Heart right ventricle (tissue), 16 donors: ENCODE measurements at regions not wholly inside any gene's neighbourhood (a gene's known extent, or its start where the extent isn't known, plus 50 kb on each side); places are given as distances from the start of the nearest gene placed in this dataset.

Source experiments
- ATAC-seq, 8 donors: fragments of 200-7000 bp; cut with Tn5 transposase; one replicate each; pipeline ENCODE4 v1.9.1; 2020; ENCODE audit warnings: mild to moderate bottlenecking in 8 of 8, moderate library complexity in 8 of 8, moderate number of reproducible peaks in 1 of 8
- DNase-seq, 2 donors: peaks; one replicate each; pipeline ENCODE4 v3.0.0-alpha.2; 2020
- H3K27ac ChIP-seq, 10 donors: fragments of 200-600 bp; sonication (generic) in 2 of 10; one replicate each; pipeline versions ENCODE4 v1.5.0 to v1.8.0; 2020 to 2022; ENCODE audit warnings: mild to moderate bottlenecking in 3 of 10
- H3K27me3 ChIP-seq, 7 donors: fragments of 200-600 bp; one replicate each; pipeline ENCODE4 v1.8.0; 2021 to 2022; ENCODE audit warnings: mild to moderate bottlenecking in 2 of 7
- H3K36me3 ChIP-seq, 9 donors: fragments of 200-600 bp; sonication (generic) in 1 of 9; one replicate each; pipeline versions ENCODE4 v1.5.0 to v1.8.0; 2020 to 2022; ENCODE audit warnings: mild to moderate bottlenecking in 2 of 9
- H3K4me1 ChIP-seq, 9 donors: fragments of 200-600 bp; sonication (generic) in 1 of 9; one replicate each; pipeline versions ENCODE4 v1.5.0 to v1.8.0; 2020 to 2022; ENCODE audit warnings: mild to moderate bottlenecking in 4 of 9
- H3K4me3 ChIP-seq, 10 donors: fragments of 200-600 bp; sonication (generic) in 2 of 10; one replicate each; pipeline versions ENCODE4 v1.5.0 to v1.8.0; 2020 to 2022; ENCODE audit warnings: mild to moderate bottlenecking in 7 of 10, moderate library complexity in 2 of 10
- H3K9me3 ChIP-seq, 11 donors: fragments of 200-600 bp in 10 of 11; sonication (generic) in 2 of 11; one replicate each; pipeline versions ENCODE4 v1.5.0 to v1.8.0; 2013 to 2022; ENCODE audit warnings: mild to moderate bottlenecking in 2 of 11, control low read depth in 1 of 11, moderate library complexity in 1 of 11
- CTCF ChIP-seq, 9 donors: fragments of 200-600 bp; sonication (generic) in 2 of 9; IDR thresholded peaks; one replicate each; pipeline versions ENCODE4 v1.5.0 to v1.8.0; 2021 to 2022; ENCODE audit warnings: antibody characterized with exemption in 9 of 9, mild to moderate bottlenecking in 5 of 9, moderate library complexity in 1 of 9
- WGBS, 2 donors: extraction: QIAGEN DNeasy Blood & Tissue Kit; methylation state at CpG; one replicate each; pipeline ENCODE4 v1.1.7; 2013; ENCODE audit warnings: inconsistent platforms in 1 of 2; 5-methylcytosine and 5-hydroxymethylcytosine counted together
- intact Hi-C, 10 donors: fragments of 100-400 bp; cut with DNase I; formaldehyde crosslinking; loops; one replicate each; pipeline versions ENCODE4 v1.11.1 to v1.14.2; 2022
- donor health status: Arrhythmogenic right ventricular cardiomyopathy.
- donor health status: ischemic (EF 13 %, LVEDD 7.1; RV severe dilation, severe dysfunction).
- donor health status: healthy with polysubstance abuse.
- donor health status: DM: no; HTN: yes; CAD: no.
- donor health status: DM: no; HTN: no; CAD: no.
- donor health status: ischemic (EF 25% LVEDD 6.9; RV normal size, moderate dysfunction).
- donor health status: ischemic (EF 25% LVEDD 5.7; RV mildly dilated, moderate dysfunction).
- donor health status: healthy.
- donor health status: DM: yes; HTN: yes; CAD: no.
- donor health status: Ischemic cardiomyopathy.
- donor health status: ischemic (EF 35%, LVEDD 5.7; RV mildly dilated, moderate dysfunction).
- donor health status: nonischemic (EF 11% LVEDD 7.7; RV severe dilation, severe dysfunction).
- donor health status: DM: yes; HTN: yes; CAD: no.
- donor health status: PGD.
- donor health status: ischemic (EF 29% LVEDD 5.4; RV normal size, mild dysfunction).
- donor health status: nonischemic (EF 23%, LVEDD 6.1; RV moderate dilation, normal function).

- H3K4me1 ChIP-seq: no peaks in the 10 kb centered on the region
- DNase-seq (no peak), ATAC-seq (no peak)
- intact Hi-C loops: no loop called here
- peaks cover 0 to 27% (median 11%) of the 10 kb centered on the region in 7 donors for H3K27me3 ChIP-seq
- H3K27ac ChIP-seq: no peak overlapping the region
- WGBS, 2 donors: 81 to 86% methylated on average over 5 of the region's 5 CpGs
- H3K4me3 ChIP-seq: no peak overlapping the region
- H3K36me3 ChIP-seq: no peaks in the 10 kb centered on the region
- H3K9me3 ChIP-seq: no peaks in the 10 kb centered on the region
- no peak for TF ChIP-seq CTCF (IDR thresholded peaks at IDR 0.05)
These were observed 98.4 kb upstream of the TNR start for GRCh38 chr1:175841738-175842187.

DNA sequence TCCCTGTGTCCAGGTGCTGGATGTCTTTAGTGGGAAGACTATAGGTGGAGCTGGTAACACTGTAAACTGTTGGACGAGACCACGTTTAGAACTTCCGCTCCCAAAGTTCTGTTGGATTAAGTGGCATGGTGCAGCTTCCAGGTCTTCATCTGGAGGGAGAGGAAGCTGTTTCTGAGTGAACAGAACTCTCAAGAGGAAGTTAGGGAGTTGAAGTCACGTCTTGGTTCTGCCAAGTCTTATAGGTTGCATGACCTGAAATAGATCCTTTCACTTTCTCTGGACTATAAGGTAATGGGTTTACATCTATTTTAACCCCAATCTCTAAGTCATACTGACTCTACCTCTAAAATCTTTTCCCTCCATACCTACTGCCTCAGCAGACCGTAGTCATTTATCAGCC is 97.4 kb upstream of the TNR start:
- Histone ChIP-seq H3K36me3 (no peaks in the 10 kb centered on the region), H3K4me1 (no peaks in the 10 kb centered on the region), H3K27me3 (peaks cover 0 to 27% (median 11%) of the 10 kb centered on the region in 7 donors), H3K27ac (no peak overlapping the region), H3K4me3 (no peak overlapping the region), H3K9me3 (no peaks in the 10 kb centered on the region)
- WGBS, 2 donors: 60 to 68% methylated on average over 5 of the region's 5 CpGs
- intact Hi-C loops: no loop called here
- DNase-seq (no peak), ATAC-seq (no peak)
- TF ChIP-seq CTCF (IDR thresholded peaks at IDR 0.05): no peak

GRCh38 chr1:175839779-175840669 is 96.6 kb upstream of the TNR start:
- Histone ChIP-seq H3K36me3 (no peaks in the 10 kb centered on the region), H3K27me3 (peaks cover 0 to 27% (median 11%) of the 10 kb centered on the region in 7 donors), H3K27ac (no peak overlapping the region), H3K9me3 (no peaks in the 10 kb centered on the region), H3K4me3 (no peak overlapping the region), H3K4me1 (no peaks in the 10 kb centered on the region)
- ATAC-seq: no peak
- DNase-seq: no peak
- intact Hi-C loops: no loop called here
- TF ChIP-seq CTCF (IDR thresholded peaks at IDR 0.05): no peak
- WGBS, 2 donors: 28 to 38% methylated on average over 9 of the region's 9 CpGs

DNA sequence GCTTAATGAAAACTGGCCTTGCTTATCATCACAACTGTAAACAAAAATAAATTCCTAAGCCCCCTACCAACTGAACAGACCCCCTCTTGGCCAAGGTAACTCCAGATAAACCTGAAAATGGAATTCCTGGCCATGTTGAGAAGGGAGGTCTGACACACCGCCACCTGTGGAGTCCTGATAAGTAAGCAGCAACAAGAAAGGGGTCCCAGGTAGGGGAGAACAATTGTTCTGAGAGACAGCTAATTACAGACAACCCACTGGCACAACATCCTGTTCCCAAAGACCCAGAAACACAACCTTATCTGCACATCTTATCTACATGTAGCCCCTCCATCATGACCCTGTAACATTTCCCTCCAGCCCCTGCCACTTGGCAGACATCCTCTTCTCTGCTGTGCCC is 91.2 kb upstream of the TNR start:
- Histone ChIP-seq H3K4me3 (no peak overlapping the region), H3K36me3 (no peaks in the 10 kb centered on the region), H3K4me1 (no peaks in the 10 kb centered on the region), H3K9me3 (no peaks in the 10 kb centered on the region), H3K27ac (no peak overlapping the region), H3K27me3 (peaks cover 0 to 10% (median 7%) of the 10 kb centered on the region in 7 donors)
- ATAC-seq (no peak), DNase-seq (no peak)
- WGBS, 2 donors: 82 to 89% methylated on average over 1 of the region's 1 CpG
- intact Hi-C loops: no loop called here
- no peak for TF ChIP-seq CTCF (IDR thresholded peaks at IDR 0.05)
